ENCODE measurements at regions not wholly inside any gene's neighbourhood (a gene's known extent, or its start where the extent isn't known, plus 50 kb on each side); places are given as distances from the start of the nearest gene placed in this dataset.

DNA sequence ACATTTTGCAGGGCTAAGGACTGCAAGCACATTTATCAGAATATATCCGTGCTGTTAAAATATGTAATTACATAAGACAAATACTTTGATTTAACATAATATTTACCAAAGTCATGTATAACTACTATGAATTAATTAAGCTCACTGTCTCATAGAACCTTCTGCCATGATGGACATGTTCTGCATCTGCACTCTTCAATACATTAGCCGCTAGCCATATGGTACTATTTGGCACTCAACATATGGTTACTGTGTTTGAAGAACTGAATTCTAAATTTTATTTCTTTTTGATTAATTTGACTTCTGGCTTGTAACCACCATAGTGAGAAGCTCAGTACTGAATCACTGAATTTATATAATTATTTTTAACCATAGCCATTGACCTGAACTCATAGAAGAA lies 427.0 kb upstream of the TRAM1L1 start:
- no peaks in the 10 kb centered on the region for H3F3A ChIP-seq (ENCODE audit: insufficient read depth, low read depth)
- no peaks in the 10 kb centered on the region for H3K79me2 ChIP-seq (ENCODE audit: low read depth)
- H3K9me2 ChIP-seq (ENCODE audit: insufficient read depth), result no peaks in the 10 kb centered on the region
- H3K9me3 ChIP-seq (ENCODE audit: insufficient read depth, low read depth), result no peaks in the 10 kb centered on the region
- ChIA-PET CTCF (no interaction called here), POLR2A (ENCODE audit: unreplicated experiment) (no interaction called here)
- H2AFZ ChIP-seq, result no peak overlapping the region
- no peak overlapping the region for H3K27ac ChIP-seq
- BruUV-seq (replicated peaks), result no TSS peak
- no peak for TF ChIP-seq EZH2 (IDR thresholded peaks at IDR 0.05; ENCODE audit: low read depth)
- TF ChIP-seq, protein P1, sequence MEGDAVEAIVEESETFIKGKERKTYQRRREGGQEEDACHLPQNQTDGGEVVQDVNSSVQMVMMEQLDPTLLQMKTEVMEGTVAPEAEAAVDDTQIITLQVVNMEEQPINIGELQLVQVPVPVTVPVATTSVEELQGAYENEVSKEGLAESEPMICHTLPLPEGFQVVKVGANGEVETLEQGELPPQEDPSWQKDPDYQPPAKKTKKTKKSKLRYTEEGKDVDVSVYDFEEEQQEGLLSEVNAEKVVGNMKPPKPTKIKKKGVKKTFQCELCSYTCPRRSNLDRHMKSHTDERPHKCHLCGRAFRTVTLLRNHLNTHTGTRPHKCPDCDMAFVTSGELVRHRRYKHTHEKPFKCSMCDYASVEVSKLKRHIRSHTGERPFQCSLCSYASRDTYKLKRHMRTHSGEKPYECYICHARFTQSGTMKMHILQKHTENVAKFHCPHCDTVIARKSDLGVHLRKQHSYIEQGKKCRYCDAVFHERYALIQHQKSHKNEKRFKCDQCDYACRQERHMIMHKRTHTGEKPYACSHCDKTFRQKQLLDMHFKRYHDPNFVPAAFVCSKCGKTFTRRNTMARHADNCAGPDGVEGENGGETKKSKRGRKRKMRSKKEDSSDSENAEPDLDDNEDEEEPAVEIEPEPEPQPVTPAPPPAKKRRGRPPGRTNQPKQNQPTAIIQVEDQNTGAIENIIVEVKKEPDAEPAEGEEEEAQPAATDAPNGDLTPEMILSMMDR (conservative IDR thresholded peaks at IDR 0.05), result no peak
- DNase-seq, result no peak
- no peaks in the 10 kb centered on the region for H3K4me1 ChIP-seq (replicated peaks; ENCODE audit: insufficient read depth)
- H3K4me2 ChIP-seq, result no peak overlapping the region
- no peak overlapping the region for H3K4me3 ChIP-seq
- H3K27me3 ChIP-seq (ENCODE audit: insufficient read depth, low read depth), result no peaks in the 10 kb centered on the region
- intact Hi-C loops (cut with micrococcal nuclease; ENCODE audit: unreplicated experiment), result no loop called here
- no peaks in the 10 kb centered on the region for H4K20me1 ChIP-seq (ENCODE audit: insufficient read depth)
- no peaks in the 10 kb centered on the region for H3K36me3 ChIP-seq (ENCODE audit: low read depth)

DNA sequence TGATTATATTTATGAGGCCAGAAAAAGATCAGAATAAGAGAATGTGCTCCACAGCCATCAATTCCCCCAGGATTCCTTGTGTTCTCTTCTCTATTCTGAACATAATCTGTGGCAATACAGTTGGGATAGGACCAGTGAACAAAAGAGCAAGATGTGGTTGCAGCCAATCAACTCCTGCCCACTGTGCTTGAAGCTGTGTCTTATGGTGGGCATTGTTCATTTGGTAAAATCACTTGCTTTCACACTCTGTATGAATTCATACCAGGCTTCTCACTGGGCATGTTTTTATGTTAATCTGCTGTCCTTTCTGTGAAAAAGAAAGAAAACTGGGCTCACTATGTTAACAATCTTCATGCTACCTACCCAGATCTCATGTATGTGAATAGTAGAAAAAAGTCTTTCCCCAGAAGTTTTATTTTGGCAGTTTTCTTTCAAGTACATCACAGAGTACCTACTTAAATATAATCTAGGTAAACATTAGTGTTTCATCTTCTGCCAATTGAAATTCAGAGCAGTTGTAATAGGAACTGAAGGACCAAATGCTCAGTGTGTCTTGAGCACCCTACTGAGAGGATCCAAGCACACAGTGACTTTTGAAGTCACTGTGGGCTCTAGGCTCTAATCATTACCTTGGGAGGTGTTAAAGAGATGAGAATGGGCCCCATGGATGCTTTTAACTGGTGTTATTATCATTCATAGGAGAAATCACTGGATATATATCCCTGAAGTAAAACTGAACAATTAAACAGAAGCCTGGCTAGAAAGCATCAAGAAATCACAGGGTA lies 429.2 kb upstream of the TRAM1L1 start:
- Histone ChIP-seq H3K27me3 (ENCODE audit: insufficient read depth, low read depth) (no peaks in the 10 kb centered on the region), H3K27ac (no peak overlapping the region), H3F3A (ENCODE audit: insufficient read depth, low read depth) (no peaks in the 10 kb centered on the region), H3K36me3 (ENCODE audit: low read depth) (no peaks in the 10 kb centered on the region), H3K9me2 (ENCODE audit: insufficient read depth) (no peaks in the 10 kb centered on the region), H3K9me3 (ENCODE audit: insufficient read depth, low read depth) (no peaks in the 10 kb centered on the region), H3K4me1 (replicated peaks; ENCODE audit: insufficient read depth) (no peaks in the 10 kb centered on the region), H3K4me3 (no peak overlapping the region), H2AFZ (no peak overlapping the region), H3K79me2 (ENCODE audit: low read depth) (no peaks in the 10 kb centered on the region), H3K4me2 (no peak overlapping the region), H4K20me1 (ENCODE audit: insufficient read depth) (no peaks in the 10 kb centered on the region)
- TF ChIP-seq, protein P1 (conservative IDR thresholded peaks at IDR 0.05), result no peak
- TF ChIP-seq EZH2 (IDR thresholded peaks at IDR 0.05; ENCODE audit: low read depth), result no peak
- ChIA-PET CTCF (no interaction called here), POLR2A (ENCODE audit: unreplicated experiment) (no interaction called here)
- intact Hi-C loops (cut with micrococcal nuclease; ENCODE audit: unreplicated experiment), result no loop called here
- no peak for DNase-seq
- BruUV-seq (replicated peaks), result no TSS peak

DNA sequence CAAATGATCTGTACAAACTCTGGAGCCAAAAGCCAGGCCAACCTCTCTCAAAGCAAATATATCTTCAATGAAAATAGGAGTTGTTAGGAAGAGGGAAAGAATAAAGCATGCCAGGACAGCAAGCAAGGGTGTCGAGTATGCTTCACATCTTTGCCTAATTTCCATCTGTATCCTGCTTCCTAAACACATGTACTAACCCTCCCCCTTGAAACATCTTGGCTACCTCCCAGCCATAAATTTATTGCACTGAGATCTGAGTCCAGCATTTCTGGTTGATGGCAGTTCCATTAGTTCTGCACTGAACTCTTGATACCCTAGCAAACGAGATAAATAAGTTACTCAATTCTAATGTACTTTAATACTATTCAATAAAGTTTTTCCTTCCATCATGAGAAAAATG lies 430.5 kb upstream of the TRAM1L1 start:
- POLR2A ChIA-PET (ENCODE audit: unreplicated experiment), result no interaction called here

More for the DNA sequence above, 430.5 kb upstream of the TRAM1L1 start:
- Histone ChIP-seq H3K36me3 (ENCODE audit: low read depth) (no peaks in the 10 kb centered on the region), H2AFZ (no peak overlapping the region), H3K4me3 (no peak overlapping the region), H4K20me1 (ENCODE audit: insufficient read depth) (no peaks in the 10 kb centered on the region), H3K27me3 (ENCODE audit: insufficient read depth, low read depth) (no peaks in the 10 kb centered on the region), H3K9me3 (ENCODE audit: insufficient read depth, low read depth) (no peaks in the 10 kb centered on the region), H3K4me2 (no peak overlapping the region), H3K27ac (no peak overlapping the region), H3K79me2 (ENCODE audit: low read depth) (no peaks in the 10 kb centered on the region), H3F3A (ENCODE audit: insufficient read depth, low read depth) (no peaks in the 10 kb centered on the region), H3K9me2 (ENCODE audit: insufficient read depth) (no peaks in the 10 kb centered on the region), H3K4me1 (replicated peaks; ENCODE audit: insufficient read depth) (no peaks in the 10 kb centered on the region)
- no peak for TF ChIP-seq EZH2 (IDR thresholded peaks at IDR 0.05; ENCODE audit: low read depth)
- TF ChIP-seq, protein P1 (conservative IDR thresholded peaks at IDR 0.05), result no peak
- BruUV-seq (replicated peaks), result no TSS peak
- intact Hi-C loops (cut with micrococcal nuclease; ENCODE audit: unreplicated experiment), result no loop called here
- CTCF ChIA-PET, result no interaction called here
- DNase-seq, result no peak

Measured in PC-9 (cell line).